HG03175 (cell line): ENCODE measurements at regions not wholly inside any gene's neighbourhood (a gene's known extent, or its start where the extent isn't known, plus 50 kb on each side); places are given as distances from the start of the nearest gene placed in this dataset.
"Not testable (repeated sequence)": the region's sequence is repeated elsewhere in the genome, so short reads cannot be mapped to it uniquely, and the experiment has no call there.

Experiments
- ATAC-seq: cut with Tn5 transposase; IDR thresholded peaks from one replicate; pipeline ENCODE4 v1.9.1; 2021; ENCODE audit warnings: mild to moderate bottlenecking, moderate library complexity; ENCODE audit not compliant: unreplicated experiment

DNA sequence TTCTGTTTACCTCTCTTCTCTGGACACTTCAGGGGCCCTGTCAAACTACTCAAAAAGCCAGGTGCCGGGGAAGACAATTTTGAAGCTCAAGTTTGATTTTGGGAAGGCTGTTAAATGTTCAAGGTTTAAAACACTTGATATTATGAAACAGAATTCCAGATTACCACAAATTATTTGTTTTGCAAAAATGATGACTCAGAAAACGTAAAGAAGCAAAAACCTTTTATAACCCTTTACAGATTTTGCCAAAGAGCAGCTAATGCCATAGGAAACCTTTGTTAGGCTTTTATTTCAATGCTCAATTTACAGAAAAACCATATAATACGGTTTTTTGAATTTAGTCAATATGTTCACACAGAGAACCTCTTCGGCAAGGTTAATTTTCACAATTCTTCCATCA lies 593.4 kb upstream of the ZP4 start:
- no peak for ATAC-seq

DNA sequence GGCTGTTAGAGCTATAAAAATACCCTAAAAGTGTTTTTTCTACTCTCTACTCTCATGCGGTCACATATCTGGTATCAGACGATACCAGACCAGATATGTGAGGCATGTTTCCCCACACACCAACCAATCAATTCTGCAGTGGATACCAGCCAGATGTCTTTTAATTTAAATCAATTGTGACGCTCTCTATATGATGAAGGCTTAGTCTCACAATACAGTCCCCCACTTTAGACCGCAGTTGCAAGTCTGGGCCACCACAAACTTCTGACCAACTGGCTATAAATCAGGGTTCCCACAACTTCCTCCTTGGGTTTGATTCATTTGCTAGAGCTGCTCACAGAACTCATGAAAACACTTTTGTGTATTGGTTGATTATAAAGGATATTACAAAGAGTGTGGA lies 586.1 kb upstream of the ZP4 start:
- ATAC-seq = no peak

DNA sequence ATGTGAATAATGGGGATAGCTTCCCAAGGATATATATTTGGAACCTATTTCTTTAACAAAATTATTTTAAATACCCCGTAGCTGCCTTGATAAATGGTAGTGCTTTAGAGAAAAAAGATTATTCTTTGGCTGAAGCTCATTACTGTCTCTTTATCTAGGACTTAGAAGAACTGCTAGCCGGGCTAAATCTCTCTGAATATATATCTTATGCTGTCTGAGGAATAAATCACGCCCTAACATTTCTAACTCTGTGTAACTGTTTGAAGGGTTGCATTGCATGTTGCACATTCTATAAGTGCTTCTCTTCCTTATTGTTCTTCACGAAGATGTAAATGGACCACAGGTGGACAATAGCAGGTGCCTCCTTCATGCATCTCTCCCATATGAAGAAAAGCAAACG lies 585.0 kb upstream of the ZP4 start:
- no peak for ATAC-seq

DNA sequence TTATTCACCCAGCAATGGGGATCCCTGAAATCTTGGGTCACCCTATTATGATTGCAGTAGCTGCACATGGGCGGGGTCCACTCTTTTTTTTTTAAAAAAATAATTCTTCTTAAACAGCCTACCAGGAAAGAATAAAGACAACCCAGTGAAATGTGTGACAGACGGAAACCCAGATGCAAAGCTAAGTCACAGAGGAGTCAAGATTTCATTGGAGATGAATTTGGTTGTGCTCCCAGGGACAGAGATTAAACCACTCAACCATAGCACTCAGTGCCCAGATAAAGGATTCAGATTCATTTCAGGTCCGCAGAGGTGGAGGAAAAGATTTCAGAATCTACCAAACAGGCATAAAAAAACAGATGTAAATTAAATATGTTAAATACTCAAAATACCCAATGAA lies 583.5 kb upstream of the ZP4 start:
- no peak for ATAC-seq

DNA sequence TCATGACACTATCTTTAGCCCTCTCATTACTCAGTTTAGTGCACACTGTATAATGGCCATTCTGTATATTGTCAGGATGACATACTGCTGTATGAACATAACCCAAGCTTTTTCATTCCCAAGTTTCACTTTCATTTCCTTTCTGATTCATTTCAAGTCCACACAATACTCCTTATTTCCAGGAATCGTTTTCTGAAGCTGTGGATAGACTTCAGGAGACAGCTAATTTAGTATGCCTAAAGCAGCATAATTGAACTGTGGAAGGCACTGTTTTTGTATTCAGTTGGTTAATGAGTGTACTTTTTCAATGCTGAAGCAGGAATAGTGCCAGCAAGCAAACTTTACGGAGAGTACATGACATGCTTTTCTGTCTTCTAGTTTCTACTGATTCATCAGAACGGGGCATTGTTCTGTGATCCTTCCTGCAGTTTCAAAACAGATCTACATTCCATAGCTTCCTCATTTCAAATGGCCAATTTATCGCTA lies 578.5 kb upstream of the ZP4 start:
- ATAC-seq = no peak

DNA sequence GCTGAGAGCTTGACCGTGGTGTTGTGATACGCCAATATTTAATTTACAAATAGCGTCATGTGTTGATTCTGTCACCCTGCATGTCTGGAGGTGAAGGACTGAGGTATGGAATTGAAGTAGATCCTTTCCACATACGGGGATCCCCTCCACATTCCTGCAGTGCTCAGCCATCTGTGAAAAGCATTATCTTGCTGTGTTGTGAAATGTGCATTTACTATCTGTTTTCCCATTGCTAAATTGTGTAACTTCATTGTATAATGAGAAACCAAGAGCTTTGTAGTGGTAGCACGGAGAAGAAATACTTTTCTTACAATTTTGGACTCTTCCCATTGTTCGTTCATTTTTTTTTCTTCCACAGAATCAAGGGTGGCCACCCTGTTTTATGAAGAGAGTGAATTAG lies 577.3 kb upstream of the ZP4 start:
- ATAC-seq = no peak

DNA sequence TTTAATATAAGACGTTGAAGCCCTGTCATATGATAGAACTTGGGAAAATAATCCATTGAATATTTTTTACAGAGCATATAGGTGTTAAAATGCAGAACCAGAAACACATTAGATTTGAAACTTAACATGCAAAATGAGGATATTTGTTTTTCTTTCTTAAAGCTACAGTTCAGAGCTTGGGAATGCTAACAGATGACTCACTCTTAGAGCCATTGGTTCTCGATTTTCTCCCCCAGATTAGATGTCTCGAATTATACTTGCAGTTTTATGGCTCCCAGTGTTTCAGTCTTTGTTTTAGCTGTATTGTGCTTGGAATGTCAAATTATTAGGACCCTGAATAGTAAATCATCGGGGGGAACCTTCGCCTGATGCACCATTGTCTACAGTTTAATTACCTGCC lies 575.7 kb upstream of the ZP4 start:
- no peak for ATAC-seq

DNA sequence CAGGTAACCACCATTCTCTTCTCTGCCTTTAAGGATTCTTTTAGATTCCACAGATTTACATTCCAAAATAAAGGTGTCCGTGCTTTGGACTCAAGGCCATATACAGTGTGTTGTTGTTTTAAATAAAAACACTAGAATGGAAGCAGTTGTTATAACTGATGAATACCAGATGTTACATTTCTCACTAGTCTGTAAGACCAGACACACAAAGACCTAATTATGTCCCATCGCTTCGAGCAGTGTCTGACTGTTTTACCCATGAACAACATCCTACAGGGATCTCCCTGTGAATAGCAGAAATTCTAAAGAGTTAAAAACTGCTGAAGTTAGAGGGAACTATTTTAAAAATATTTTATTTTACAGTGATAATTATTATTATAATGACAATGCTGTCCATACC lies 574.7 kb upstream of the ZP4 start:
- no peak for ATAC-seq

DNA sequence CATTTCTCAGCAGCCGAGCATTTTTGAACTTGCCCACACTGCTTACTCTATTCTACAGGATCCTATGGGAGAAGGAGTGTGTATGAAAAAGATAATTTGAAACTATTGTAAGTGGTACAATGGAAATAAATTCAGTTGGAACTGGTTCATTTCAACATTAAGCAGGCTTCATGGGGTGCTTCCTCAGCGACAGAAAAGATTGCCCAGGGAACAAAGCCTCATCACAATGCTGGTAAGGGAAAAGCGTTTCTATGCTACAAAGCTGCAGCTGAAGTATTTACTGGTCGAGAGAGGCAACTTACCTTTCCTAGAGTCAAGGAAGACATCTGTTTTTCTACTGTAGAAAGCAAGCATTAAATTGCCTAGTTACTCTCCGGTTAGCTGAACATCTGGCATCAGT lies 568.2 kb upstream of the ZP4 start:
- no peak for ATAC-seq

DNA sequence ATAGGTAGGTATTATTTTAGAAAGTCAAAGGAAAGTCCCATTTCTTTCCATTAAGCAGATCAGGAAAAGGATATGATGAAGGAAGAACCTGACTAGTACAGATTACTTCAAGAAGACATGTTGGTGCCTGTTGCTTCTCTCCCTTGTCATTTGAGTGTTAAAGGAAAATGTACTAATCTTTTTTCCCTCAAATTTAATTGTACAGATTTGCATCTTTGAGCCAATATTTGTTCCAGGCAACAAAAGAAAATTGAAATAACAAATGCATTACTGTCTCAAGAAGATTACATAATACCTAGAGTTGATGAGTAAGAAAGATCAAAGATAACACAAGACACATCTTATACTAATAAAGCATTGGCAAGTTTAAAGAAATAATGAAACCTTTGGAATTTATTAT lies 566.9 kb upstream of the ZP4 start:
- ATAC-seq = no peak

DNA sequence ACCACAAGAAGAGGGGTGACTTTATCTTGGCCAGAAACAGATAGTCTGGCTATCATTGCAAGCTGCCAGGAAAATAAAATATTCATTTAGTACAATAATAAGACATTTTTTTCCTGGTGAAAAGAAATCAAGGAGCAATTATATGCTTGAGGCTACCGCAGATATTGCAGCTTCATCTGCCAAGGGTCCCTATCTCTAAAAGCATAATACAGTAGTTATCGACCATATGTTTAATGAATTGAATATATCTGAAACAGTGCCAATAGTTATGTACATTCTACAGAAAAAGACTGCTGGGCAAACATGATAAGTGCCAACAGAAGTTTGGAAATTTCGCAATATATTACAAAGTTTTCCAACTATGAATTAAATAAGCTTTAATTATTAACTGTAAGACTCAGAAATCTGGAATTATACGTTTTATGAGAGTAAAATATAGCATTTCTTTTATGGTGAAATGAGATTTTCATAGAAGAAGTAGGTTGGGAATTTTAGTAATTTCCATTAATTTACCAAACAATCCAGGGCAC lies 561.1 kb upstream of the ZP4 start:
- no peak for ATAC-seq

DNA sequence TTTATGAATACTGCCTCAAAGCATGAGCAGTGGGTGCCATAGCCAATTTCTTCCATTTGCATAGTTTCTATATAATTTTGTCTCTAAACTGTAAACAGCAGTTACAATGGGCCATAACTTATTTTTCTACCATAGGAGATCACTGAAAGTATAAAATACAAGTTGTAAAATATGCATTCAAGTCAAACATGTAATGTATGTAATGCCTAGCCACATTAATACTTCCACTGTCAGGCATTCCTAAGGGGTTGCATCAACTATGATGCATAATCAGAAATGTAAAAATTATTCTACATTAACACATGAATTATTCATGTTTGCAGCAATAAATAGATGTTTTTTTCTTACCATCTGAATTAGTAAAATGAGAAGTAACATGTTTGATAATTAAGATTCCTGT lies 560.3 kb upstream of the ZP4 start:
- ATAC-seq = no peak

DNA sequence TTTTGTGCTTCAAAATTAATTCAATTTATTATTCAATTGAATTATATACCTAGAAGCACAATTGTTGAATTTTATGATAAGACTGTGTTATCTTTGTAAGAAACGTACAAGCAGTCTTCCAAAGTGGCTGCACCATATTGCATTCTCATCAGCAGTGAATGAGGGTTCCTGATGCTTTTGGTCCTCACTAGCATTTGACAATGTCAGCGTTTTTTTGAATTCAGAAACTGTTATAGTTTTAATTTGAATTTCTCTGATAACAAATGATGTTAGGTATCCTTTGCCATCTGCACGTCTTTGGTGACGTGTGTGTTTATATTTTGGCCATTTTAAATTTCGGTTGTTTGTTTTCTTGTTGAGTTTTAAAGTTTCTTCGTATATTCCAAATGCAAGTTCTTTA lies 553.0 kb upstream of the ZP4 start:
- no peak for ATAC-seq

DNA sequence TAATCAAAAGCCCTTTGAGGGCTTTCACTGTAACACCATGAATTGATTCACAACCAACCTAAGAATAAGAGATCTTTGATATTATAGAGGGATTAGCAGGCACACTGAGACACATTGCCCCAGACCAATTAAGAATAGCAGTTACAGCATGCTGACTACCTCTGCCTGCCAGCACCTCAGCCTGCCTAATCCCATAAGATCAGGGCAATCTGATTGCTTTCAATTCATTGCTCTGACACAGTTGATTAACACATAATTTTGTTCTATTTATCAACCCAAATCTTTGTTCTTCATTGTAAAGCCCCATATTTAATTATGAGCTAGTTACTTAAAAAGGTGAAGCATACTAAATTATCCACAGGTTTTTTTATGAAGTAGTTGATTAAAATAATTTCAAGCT lies 548.8 kb upstream of the ZP4 start:
- no peak for ATAC-seq

DNA sequence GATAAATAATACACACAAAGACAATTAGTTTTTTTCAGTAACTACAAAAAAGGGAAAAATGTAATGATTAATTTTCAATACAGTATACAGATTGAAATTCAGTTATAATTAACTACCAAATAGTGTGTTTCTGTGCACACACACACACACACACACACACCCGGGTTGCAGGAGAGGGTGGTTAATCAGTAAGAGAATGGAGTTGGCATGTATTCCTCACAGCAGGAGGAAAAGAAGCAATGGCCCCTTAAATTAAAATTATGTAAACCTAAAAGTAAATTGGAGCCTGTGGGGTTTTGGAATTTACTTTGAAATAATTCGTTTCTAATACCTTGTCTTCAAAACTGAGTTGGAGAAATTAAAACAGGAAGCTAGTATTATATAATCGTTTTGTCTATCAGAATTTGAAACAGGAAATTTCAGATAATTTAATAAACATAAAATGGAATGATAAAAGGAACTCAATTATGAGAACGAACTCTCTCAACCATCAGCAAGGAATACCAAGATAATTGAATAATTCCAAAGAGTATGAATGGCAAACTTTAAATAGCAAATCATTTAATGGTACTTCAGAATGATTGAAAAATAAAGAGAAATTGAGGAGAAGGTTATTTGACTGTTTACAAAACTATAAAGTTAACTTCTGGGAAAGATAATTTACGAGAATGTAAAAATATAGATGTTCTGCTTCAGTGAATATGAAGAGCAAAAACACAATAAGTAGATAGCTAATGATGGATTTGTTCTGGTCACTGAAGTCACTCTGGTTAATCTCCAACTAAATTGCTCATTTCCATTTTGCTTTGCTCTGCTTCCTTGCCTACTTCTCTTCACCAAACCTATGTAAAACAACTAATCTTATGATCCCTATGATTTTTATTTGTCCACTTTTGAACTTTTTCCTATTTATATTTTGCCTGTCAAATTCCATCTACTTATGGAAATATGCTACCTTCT lies 547.9 kb upstream of the ZP4 start:
- no peak for ATAC-seq

DNA sequence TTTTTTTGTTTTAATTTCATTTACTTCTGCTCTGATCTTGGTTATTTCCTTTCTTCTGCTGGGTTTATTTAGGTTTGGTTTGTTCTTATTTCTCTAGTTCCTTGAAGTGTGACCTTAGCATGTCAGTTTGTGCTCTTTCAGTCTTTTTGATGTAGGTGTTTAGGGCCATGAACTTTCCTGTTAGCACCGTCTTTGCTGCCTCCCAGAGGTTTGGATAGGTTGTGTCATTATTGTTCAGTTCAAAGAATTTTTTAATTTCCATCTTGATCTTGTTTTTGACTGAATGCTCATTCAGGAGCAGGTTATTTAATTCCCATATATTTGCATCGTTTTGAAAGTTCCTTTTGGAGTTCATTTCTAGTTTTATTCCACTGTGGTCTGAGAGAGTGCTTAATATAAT lies 539.0 kb upstream of the ZP4 start:
- not testable (repeated sequence) for ATAC-seq

DNA sequence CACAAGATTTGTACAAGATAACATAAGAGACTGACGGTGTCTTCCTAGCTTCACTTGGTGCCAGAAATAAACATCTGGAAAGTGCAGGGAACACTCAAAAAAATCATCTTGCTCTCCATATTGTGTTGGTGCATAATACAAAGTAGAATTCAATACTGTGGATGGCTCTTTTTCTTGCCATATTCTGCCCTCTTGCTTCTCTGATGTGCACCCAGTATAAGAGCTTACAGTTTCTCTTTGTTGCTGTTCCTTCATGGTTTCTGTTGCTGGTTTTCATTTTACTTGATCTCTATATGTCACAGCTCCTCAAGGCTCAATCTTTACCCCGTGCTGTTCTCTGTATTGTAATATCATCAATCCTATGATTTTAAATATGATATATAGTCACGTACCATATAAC lies 528.5 kb upstream of the ZP4 start:
- ATAC-seq = no peak

DNA sequence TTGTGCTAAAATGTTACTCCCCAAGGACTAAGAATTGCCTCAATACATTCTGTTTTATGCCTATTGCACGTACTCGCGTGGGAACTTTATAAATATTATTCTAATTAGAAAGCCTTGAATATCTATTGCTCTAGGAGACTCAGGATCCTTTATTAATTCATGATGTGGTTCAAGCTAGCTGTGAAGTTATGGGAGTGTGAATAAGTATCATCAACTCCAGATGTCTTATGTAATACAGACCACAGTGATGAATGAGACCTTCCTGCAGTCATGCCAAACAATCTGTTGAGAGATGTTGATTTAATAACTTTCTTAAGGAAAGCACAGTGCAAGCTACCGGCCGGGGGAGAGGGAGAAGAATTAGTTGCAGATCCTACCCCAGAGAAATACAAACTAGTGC lies 519.2 kb upstream of the ZP4 start:
- no peak for ATAC-seq

DNA sequence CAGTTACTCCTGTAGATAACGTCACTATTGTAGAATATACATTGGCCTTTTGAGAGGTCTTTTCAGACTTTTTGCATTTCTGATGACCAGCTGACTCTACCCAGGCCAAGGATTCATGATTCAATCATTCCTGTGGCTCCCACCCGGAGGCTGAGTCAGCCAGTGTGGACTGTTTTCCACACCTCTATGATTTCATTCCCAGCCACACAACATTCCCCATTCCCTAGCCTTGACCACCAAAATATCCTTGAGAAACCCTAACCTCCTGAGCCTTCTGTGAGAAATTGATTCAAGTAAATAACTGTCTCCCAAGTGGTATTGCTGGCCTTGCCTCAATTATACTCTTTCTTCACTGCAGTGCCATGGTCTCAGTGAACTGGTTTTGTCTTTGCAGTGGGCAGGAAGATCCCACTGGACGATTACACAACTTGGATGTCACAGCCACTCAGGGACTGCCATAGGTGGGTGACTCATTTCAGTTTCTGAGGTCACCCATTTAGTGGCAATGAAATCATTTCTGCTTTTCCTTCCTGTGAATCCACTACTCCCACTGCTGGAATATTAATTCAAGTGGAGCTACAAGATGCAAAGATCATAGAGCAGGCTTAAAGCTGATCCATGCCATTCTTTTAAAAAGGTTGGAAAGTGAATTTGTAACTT lies 518.6 kb upstream of the ZP4 start:
- no peak for ATAC-seq

DNA sequence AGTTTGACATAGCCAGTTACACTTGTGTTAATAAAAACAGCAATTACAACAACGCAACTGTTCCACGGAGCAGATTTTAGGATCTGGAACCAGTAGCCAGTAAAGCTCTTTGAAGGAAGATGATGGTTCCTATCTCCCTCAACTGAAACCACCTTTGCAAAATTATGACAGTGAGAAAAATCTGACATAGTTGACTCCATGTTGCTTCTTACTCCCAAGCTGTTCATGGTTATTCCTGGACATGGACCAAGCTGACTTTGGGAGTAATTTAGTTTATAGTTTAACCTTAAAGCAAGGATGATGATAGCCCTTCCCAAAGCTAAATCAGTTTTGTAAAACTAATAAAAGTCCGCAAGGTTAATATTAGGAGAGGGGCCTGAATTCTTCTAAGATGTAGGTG lies 518.0 kb upstream of the ZP4 start:
- ATAC-seq = no peak

DNA sequence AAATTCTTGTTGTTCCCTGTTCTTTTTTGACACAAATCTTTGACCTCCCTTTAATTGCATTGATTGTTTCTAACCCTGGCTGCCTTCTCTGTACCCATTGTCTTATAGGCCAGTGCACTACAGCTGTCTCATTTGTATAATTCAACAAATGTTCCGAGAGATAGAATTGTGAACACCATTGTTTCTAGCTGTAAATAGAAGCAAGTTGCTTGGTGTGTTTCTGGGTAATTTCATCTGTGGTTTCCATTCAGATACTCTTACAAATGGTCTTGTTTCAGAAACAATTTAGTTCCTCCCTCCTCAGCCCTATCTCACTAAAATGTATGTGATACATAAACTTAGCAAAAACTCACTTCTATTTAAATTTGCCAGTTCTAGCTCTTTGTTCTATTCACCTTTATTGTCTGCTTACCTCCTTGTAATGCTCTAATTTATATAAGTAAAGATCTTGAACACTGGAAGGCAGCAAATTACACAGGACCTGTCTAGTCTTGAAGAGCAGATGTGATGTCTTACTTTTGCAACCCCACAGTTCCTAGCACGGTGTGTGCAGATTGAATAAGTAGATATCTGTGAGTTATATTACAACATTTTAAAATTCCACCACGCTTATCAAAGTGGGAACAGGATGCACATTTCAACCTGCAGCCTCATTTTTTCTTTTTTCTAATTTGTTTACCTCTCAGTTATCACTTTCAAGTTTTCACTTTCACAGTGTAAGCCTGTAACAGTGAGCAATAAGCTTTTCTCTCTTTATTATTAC lies 515.6 kb upstream of the ZP4 start:
- ATAC-seq = no peak
